ENCODE measurements at regions not wholly inside any gene's neighbourhood (a gene's known extent, or its start where the extent isn't known, plus 50 kb on each side); places are given as distances from the start of the nearest gene placed in this dataset.

- TF ChIP-seq CTCF (IDR thresholded peaks at IDR 0.05) (no peak), POLR2A (IDR thresholded peaks at IDR 0.05) (no peak), EP300 (IDR thresholded peaks at IDR 0.05) (no peak)
Observed at GRCh38 chr13:80501556-80501955, 160.6 kb upstream of the SPRY2 start.

Data from gastroesophageal sphincter (tissue), 3 donors.